ENCODE measurements at regions not wholly inside any gene's neighbourhood (a gene's known extent, or its start where the extent isn't known, plus 50 kb on each side); places are given as distances from the start of the nearest gene placed in this dataset.

DNA sequence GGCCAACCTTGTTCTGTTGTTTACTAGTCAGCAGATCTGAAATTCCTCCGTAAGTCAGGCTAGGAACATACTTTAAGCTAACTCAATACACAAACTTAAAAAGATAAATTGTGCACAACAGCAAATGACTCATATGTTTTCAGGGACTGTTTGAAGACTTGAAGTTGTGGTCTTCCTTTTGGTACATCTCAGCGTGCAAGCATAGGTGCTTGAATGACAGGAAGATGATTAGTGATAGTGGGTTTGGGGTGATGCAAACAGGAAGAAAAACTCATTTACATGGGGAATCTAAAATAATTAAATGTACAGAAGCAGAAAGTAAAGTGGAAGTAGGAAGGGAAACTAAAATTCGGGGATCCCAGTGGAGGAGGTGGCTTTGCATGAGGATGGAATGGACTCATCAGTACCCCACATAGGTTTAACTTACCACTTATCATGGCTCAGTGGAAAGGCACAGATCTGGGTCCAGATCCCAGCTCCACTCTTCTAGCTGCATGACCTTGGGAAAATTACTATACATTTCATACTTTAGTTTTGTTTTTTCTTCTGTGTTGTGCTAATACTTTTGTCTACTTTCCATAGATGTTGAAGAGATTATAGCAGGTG, 122.3 kb downstream of the XCL2 start (continued):
- TF ChIP-seq, protein P1, sequence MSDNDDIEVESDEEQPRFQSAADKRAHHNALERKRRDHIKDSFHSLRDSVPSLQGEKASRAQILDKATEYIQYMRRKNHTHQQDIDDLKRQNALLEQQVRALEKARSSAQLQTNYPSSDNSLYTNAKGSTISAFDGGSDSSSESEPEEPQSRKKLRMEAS (IDR thresholded peaks at IDR 0.05): no peak
- TF ChIP-seq TAF7 (optimal IDR thresholded peaks at IDR 0.05; ENCODE audit: borderline replicate concordance, low read depth, low read length) (no peak), GABPA (IDR thresholded peaks at IDR 0.05; ENCODE audit: borderline replicate concordance, insufficient read depth, low read length) (no peak), NRF1 (IDR thresholded peaks at IDR 0.05; ENCODE audit: low read depth, low read length) (no peak), GTF2F1 (IDR thresholded peaks at IDR 0.05; ENCODE audit: borderline replicate concordance, low read depth, low read length) (no peak), KDM1A (IDR thresholded peaks at IDR 0.05; ENCODE audit: borderline replicate concordance, low read length) (no peak)

All from H1 (cell line).